Globus pallidus (tissue), 1 donor: ENCODE measurements at regions not wholly inside any gene's neighbourhood (a gene's known extent, or its start where the extent isn't known, plus 50 kb on each side); places are given as distances from the start of the nearest gene placed in this dataset.

Experiments used
- DNase-seq: peaks from one replicate; pipeline ENCODE4 v3.0.0-alpha.2; 2015; ENCODE audit warnings: low spot score

DNA sequence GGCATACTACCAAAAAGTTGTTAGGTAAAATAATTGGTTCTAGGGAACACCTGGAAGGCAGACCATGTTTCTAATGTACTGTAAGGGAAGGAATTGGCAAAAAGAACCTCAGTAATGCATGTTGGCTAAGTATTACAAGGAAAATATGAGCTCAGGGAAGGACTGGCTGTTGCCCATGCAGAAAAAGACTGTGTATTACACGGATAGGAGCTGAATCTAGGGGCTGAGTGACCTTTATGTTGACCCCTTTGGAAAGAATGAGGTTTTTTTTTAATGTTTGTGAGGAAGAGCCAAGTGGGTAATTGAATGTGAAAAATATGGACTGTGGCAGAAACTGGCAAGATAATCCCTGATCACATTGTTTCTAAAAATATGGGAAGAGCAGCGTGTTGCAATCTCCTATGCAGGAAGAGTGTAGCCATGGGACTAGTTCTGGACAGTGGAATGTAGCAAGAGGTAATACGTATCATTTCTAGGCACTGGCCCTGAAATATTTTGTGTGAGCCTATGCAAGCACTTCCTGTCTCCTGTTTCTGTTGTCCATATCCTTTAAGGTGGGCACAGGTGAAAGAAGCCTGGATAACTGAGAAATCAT lies 95.1 kb upstream of the CNTNAP4 start:
- DNase-seq = no peak

DNA sequence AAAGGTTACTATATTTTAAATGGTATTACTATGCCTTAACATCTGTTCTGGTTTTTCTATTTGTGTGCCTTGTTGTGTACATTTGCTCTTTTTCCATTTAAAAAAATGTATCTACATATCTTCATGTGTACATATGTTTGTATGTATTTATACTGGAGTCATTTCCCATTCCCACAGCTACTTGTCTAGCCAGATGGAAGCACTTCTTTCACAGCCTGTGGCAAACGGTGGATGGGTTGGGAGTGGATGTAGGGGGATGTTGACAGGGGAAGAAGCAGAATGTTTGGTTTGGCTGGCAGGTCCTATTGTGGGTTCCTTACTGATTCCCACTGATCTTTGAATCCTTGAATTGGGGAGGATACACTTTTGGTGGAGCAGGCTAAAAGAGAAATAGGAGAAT lies 93.6 kb upstream of the CNTNAP4 start:
- DNase-seq = no peak

DNA sequence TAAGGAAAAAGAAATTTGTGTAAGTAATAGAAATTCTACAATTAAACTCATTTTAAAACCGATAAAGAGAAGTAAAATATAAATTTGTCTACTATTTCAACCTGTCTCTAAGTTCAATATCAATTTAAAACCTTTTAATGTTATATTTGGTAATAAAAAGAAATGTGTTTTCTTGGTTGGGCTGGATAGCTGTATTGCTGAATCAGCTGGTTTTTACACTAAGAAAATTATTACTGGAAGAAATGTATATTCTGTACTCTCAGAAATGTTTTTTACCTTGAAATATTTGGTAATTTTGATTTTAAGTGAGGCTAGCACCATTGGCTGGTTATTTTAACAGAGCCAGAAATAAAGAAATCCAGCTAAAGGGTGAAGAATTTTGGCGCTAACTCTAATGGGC lies 87.1 kb upstream of the CNTNAP4 start:
- DNase-seq = no peak

DNA sequence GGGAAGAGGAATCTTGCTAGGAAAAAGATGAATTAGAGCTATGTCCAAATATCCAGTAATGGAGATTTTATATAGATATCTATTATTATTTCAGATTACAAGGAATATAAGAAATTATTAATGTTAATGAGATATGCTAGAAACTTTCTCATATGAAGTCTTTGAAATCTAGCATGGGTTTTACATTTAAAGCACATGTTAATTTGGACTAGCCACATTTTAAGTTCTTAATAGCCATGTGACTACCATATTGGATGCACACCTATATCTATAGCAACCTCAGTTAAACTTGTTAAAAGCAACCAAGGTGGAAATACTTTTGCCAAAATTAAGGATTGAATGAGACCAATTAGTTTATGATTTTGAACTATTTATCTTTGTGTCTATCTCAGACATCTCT lies 86.7 kb upstream of the CNTNAP4 start:
- DNase-seq = no peak

DNA sequence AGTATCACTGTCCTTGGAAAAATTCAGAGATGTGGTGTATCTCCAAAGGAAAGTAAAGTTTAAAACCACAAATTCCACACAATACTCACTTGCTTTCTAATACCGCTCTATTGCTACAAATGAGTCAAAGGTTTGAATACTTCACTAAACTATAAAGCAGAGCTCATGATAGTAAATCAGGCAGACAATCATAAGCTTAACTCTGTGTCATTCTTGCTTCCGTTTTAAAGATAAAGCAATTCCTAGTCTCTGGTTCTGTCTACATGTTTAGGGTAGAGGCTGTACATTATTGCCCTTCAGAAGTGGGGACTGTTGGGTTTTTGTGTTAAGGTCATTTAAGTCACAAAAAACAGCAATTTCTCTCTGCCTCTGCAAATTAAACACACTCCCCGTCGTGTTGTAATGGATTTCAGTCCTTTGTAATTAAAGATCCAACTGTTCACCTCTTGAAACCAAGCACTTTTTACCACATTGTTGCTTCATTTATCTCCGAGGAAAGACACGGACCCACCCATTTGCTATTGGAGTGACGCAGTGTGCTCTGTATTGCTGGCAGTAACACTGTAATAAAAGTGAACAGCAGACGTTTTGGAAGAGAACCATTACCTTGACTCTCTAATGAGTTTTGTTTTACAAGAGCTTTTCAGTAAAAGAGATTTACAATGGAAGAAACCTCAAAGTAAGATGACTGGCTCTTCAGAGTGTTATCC lies 83.1 kb upstream of the CNTNAP4 start:
- DNase-seq = no peak

DNA sequence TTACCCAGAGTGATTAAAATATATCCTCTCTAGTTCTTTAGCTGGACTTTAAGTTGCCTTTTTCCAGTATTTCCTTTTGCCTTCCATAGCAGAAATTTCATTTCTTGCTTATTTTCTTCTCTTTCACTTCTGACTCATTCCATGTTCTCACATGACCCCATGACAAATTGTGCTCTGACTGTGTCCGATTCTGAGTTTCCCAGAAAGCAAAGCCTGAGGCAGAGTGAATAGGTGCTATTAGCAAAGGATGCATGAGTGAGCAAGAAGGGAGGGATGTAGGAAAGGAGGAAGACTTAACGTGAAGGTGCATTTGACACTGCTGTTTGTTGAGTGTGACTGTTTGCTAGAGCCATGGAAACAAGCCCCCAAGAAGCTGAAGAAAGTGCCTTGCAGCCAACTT lies 82.6 kb upstream of the CNTNAP4 start:
- no peak for DNase-seq

DNA sequence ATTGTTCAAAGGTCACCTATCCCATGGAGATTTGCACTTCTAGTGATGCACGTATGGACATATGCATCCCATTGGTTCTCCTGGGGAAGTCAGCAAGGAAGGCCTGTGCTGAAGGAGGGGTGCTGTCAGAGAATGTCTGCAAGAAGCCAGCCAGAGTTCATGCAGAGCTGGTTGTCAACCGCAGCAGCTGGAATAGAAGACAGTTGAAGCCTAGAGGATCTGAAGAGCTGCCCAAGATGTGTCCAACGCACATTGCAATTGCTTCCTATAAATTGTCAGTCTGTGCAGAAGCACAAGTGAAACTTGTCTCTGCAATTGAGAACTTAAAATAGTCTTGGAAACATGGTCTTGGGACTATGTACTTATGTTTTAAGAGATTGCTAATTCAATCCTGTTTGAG lies 82.1 kb upstream of the CNTNAP4 start:
- DNase-seq = no peak

DNA sequence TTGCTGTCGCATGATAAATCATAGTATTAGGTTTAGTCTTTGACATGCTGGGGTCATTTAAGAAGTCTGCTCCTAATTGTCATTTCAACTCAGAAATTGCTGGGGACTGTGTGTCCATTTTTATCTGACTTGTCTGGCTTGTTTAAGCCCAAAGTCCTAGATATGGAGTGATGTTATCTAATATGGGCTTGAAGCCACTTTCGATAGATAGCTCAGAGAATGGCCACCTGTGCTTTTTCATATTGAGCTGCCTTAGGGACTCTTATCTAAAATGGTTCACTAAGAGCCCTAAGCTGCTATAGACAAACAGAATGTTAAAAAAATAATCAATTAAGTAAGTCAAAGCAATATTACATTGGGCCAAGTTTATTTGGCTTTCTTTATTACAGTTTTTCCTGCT lies 81.6 kb upstream of the CNTNAP4 start:
- DNase-seq = no peak

DNA sequence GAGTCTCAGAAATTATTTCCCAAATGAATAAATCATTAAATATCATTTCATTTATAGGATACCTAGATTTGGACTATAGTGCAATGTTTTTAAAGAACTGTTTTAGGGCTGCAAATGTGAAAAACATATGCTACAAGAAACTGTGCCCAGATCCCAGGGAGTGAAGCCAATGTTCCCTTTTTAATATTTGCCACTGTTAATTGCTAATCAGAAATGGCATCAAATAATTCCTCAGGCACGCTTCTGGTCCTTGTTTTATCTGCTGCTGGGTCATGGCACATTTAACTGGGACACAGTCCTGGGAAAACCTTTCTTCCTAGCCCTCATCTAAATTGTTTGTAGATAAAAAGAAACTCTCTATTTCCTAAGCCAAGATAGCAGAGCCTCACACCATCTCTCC lies 79.3 kb upstream of the CNTNAP4 start:
- DNase-seq = no peak

DNA sequence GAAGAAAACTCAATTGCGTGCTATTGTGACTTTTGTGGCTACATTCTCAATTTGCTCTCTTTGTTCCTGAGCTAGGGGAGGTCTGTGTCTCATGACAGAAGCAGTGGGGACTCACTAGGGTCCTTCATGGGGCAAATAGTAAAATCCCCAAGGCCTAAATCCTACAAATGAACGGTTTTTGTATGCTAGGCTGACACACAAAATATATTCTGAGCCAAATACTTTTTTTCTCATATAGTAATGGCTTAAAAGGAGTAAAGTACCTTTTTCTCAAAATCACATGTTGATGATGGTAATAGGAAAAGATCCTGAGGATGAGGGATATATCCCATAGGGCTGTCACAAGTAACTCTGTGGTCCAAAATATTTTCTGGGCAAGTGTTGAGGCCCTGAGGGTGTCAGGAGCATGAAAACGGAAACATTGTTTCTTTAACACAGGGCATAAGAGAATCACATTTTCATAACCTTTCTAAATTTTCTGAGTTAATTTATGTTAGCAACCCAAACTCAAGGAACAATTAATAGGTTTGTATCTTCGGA lies 77.5 kb upstream of the CNTNAP4 start:
- no peak for DNase-seq

DNA sequence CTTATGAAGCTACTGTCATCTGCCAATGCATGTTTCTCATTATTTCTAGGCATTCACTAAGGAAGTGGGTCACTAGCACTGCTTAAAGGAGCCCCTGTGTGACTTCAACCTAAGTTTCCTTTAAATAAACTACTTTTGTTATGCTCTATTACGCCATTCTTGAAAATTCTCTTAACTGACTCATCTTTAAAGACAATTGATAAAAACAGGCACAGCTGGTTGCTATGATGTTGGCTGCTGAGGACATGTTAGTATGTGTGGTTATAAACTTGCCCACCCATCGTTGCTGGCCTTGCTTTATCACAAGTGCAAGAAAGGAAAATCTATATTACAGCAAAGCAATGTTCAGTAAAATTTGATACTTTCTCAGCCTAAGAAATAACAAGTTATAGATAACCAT lies 75.8 kb upstream of the CNTNAP4 start:
- no peak for DNase-seq

DNA sequence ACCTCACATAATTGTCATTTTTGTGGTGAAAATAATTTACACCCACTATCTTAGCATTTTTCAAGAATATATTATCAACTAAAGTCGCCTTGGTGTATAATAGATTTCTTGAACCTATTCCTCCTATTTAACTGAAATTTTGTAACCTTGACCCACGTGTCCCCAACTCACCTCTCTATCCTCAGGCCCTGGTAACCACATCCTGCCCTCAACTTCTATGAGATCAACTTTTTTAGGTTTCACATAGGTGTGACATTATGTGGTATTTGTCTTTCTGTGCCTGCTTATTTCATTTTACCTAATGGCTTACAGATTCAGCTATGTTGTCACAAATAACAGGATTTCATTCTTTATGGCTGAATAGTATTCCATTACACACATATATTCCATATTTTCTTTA lies 73.0 kb upstream of the CNTNAP4 start:
- no peak for DNase-seq

DNA sequence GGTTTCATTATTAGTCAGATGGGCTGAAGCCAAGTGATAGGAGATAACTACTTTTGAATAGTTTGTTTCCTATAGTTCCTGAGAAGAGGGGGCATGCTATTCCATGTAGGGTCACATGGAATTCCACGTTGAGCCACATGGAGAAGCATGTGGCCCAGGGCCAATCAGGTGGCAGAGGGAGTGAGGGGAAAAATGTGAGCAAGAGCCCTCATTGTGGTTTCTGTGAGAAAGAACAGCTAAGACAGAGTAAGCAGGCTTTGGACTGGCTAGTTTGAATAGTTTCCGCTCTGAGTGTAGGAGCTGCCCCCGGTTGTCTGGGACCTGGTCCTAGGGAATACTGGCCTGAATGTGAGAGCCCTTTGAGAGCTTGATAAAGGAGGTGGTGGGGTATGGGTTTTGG lies 69.9 kb upstream of the CNTNAP4 start:
- DNase-seq = no peak

DNA sequence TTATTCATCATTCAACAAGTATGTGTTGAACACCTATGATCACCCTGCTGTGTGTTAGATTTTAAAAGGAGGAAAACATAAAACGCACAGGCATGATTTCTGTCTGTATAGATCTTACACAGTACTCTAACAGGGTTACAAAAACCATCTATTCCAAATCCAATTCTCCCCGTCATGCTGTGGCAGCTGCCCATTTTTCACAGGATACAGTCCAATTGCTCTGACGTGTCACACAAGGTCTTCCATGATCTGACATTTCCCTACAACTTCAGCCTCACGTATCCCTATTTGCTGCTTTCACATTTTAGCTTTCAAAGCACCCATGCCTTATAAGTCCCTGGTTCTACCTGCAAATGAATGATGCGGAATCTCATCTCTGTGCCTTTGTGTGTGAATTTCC lies 67.0 kb upstream of the CNTNAP4 start:
- DNase-seq = no peak

DNA sequence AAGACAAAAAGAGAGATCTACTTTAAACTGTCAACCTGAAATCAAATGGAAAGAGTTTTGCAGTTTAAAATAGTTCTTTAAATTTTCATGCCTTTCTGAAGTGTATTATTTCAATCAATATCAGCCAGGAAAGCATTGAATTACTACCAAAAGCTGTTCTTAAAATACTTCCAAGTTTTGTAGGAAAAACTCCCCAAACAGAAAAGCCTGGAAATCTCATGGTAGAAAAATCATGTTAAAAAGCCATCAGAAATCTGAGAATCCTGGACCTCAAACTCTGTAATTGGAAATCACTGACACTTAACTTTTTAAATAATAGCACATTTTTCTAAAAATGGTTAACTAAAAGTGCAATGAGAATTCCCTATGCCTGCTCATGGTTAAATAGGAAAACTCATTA lies 63.3 kb upstream of the CNTNAP4 start:
- DNase-seq = no peak

DNA sequence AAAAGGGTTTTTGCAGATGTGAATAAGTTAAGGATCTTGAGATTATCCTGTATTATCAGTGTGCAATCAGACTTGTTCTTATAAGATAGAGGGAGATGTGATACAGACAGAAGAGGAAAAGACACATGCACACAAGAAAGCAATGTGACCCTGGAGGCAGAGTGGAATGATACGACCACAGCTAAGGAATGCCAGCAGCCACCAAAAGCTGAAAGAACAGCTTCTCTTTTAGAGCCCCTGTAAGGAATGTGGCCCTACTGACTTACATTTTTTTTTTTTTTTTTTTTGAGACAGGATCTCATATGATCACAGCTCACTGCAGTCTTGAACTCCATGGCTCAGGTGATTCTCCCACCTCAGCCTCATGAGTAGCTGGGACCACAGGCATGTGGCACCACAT lies 62.3 kb upstream of the CNTNAP4 start:
- DNase-seq = no peak

DNA sequence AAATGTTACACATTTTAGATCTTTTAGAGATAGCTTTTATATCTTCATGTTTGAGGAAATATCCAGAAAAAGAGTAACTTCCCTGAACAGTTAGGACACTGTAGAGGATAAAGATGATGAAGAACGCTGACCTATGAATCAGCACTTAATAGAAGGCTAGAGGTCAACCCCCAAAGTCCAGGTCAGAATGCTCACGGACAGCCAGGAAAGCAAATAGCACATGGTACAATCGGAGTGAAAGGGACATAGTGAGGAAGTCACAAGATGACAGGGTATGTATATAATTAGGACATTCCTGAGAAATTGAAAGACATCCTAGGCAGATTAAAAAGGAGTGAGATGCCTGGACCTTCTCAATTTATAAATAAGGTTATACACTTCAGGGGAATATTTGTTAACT lies 55.1 kb upstream of the CNTNAP4 start:
- DNase-seq = no peak

DNA sequence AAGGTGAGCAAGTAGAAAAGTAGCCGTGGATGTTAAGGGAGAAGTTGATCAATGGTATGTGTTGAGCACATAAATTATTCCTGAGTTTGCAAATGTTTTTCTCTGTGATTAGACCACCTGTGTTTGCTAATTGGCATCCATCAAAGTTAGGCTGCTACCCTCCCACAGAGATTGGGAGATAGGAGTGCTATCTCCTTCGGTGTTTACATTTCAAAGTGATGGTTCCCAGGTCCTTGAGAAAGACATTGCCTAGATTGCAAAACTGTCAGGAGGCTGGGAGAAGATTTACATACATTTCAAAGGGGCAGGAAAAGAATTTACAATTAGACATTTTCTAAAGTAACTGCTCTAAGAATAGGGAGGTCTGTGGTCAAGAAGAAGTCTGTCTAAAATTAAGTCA lies 54.3 kb upstream of the CNTNAP4 start:
- no peak for DNase-seq

DNA sequence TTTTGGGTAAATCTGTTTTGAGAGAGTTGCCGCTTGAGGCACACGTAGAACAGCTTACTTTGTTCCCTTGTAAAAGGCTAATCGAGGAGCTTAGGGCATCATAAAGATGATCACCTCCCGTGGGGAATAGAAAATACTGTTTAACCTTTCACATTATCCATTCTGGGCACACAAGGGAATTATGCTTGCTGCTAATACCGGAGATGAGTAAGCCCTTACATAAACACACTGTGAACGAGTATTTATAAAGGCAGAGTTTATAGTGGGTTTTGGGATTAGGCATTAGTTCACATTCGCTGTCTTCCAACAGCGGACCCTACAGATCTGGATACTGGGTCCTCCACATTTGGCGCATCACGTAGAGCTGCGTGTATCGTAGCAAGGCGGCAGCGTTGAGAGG lies 51.2 kb upstream of the CNTNAP4 start:
- no peak for DNase-seq

DNA sequence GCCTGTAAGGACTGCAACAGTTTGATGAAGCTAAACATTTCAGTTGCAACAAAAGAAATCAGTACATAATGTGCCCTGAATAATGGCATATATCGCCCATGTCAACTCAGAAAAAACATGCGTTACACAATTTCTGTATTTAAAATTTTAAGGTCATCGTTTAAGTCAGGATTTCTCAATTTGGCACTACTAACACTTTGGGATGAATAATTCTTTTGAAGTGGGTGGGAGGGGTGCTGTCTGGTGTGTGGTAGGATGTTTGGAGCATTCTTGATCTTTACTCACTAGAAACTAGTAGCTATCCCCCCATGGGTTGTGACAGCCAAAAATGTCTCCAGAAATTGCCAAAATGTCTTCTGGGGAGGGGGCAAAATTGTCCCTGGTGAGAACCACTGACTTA lies 50.7 kb upstream of the CNTNAP4 start:
- no peak for DNase-seq
